GM12874 (cell line): ENCODE measurements at regions not wholly inside any gene's neighbourhood (a gene's known extent, or its start where the extent isn't known, plus 50 kb on each side); places are given as distances from the start of the nearest gene placed in this dataset.

Source experiments
- TF ChIP-seq, protein P1 (sequence below): IDR thresholded peaks from 2 replicates; pipeline ENCODE4 v1.5.1; 2011; ENCODE audit warnings: low read depth, mild to moderate bottlenecking, control low read depth, low read length, moderate library complexity; ENCODE audit not compliant: insufficient read depth

DNA sequence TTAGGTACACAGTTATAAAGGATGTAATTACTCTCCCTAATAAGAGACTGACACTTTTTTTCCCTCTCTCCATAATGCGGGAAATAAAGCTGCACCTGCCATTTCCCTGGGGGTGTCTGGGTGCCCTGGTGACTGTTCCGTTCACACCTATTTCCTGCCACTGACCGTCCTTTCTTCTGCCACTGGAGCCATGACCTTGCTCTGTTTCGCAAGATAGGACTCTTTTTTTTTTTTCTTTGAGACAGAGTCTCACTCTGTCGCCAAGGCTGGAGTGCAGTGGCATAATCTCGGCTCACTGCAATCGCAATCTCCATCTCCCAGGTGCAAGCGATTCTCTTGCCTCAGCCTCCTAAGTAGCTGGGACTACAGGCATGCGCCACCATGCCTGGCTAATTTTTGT is 66.1 kb upstream of the SERBP1 start:
- TF ChIP-seq, protein P1, sequence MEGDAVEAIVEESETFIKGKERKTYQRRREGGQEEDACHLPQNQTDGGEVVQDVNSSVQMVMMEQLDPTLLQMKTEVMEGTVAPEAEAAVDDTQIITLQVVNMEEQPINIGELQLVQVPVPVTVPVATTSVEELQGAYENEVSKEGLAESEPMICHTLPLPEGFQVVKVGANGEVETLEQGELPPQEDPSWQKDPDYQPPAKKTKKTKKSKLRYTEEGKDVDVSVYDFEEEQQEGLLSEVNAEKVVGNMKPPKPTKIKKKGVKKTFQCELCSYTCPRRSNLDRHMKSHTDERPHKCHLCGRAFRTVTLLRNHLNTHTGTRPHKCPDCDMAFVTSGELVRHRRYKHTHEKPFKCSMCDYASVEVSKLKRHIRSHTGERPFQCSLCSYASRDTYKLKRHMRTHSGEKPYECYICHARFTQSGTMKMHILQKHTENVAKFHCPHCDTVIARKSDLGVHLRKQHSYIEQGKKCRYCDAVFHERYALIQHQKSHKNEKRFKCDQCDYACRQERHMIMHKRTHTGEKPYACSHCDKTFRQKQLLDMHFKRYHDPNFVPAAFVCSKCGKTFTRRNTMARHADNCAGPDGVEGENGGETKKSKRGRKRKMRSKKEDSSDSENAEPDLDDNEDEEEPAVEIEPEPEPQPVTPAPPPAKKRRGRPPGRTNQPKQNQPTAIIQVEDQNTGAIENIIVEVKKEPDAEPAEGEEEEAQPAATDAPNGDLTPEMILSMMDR, result no peak

GRCh38 chr1:67500413-67500959 is 70.3 kb upstream of the SERBP1 start:
- TF ChIP-seq, protein P1, result peak; percentile 98

- TF ChIP-seq, protein P1, result no peak
Measured at GRCh38 chr1:67503974-67504373, 73.8 kb upstream of the SERBP1 start.

DNA sequence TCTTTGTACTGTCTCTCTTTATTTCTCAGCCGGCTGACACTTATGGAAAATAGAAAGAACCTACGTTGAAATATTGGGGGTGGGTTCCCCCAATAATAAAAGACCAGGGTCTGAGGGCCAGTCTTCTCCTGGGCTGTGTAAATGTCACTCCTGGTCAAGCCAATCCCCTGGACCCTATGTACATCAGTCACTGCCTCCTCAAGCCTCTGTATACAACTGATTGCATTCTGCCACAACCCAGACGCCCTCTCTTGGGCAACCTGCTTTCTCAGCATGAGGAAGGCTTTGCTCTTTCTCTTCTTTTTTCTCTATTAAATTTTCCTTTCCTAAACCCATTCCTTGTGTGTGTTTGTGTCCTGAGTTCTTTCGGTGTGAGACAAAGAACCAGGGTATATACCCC is 84.1 kb upstream of the SERBP1 start:
- TF ChIP-seq, protein P1, result no peak

- TF ChIP-seq, protein P1, result no peak
Measured at GRCh38 chr1:67514786-67515185, 84.6 kb upstream of the SERBP1 start.

- TF ChIP-seq, protein P1, result no peak
Measured at GRCh38 chr1:67515324-67516080, 85.3 kb upstream of the SERBP1 start.

- TF ChIP-seq, protein P1, result no peak
Measured at GRCh38 chr1:67517046-67517445, 86.8 kb upstream of the SERBP1 start.
